GM12891 (cell line): ENCODE measurements at regions not wholly inside any gene's neighbourhood (a gene's known extent, or its start where the extent isn't known, plus 50 kb on each side); places are given as distances from the start of the nearest gene placed in this dataset.

Source experiments
- DNase-seq: peaks from one replicate; pipeline ENCODE4 v3.0.0; 2011; ENCODE audit warnings: low spot score; ENCODE audit not compliant: insufficient read length
- FAIRE-seq: peaks from 2 replicates; lab custom pipeline; 2011; peaks lifted over from hg19 to GRCh38; lab: Jason Lieb, UNC
- PAX5 ChIP-seq: IDR thresholded peaks from 2 replicates; pipeline ENCODE4 v1.6.1; 2011; ENCODE audit warnings: low read length, moderate library complexity, mild to moderate bottlenecking; ENCODE audit not compliant: insufficient read depth, severe bottlenecking
- POLR2A ChIP-seq: IDR thresholded peaks from 2 replicates; pipeline ENCODE4 v1.6.1; 2011; ENCODE audit warnings: low read depth, low read length, control low read depth
- POLR2AphosphoS5 ChIP-seq: IDR thresholded peaks from 2 replicates; pipeline ENCODE4 v1.6.1; 2011; ENCODE audit warnings: low read depth, low read length, control low read depth
- POU2F2 ChIP-seq: IDR thresholded peaks from 2 replicates; pipeline ENCODE4 v1.6.1; 2011; ENCODE audit warnings: low read depth, mild to moderate bottlenecking, control low read depth, low read length, moderate library complexity
- SPI1 ChIP-seq: IDR thresholded peaks from 2 replicates; pipeline ENCODE4 v1.6.1; 2011; ENCODE audit warnings: low read depth, low read length, control low read depth
- TAF1 ChIP-seq: IDR thresholded peaks from 2 replicates; pipeline ENCODE4 v1.6.1; 2011; ENCODE audit warnings: low read depth, low read length, control low read depth

DNA sequence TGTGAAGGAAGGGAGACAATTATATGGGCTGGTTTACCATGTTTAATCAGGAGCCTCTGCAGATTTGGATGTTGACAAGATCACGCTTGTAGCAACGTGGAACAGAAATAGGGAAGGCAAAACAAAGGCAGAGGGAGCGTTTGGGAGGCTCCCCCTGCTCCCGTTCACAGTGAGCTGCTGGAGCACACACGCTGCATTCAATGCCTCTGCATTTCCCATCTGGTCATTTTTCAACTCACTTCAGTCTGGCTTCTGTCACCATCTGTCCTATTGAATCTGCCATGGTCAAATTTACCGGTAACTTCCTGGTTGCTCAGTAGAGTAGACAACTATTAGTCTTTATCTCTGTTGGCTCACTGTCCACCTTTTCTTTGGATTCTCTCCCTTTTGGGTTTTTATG, 91.0 kb downstream of the NHLRC3 start:
- DNase-seq (no peak), FAIRE-seq (no peak)
- no peak for TF ChIP-seq SPI1
- TF ChIP-seq PAX5: no peak
- no peak for TF ChIP-seq POLR2A
- no peak for TF ChIP-seq POLR2AphosphoS5
- no peak for TF ChIP-seq TAF1
- no peak for TF ChIP-seq POU2F2

DNA sequence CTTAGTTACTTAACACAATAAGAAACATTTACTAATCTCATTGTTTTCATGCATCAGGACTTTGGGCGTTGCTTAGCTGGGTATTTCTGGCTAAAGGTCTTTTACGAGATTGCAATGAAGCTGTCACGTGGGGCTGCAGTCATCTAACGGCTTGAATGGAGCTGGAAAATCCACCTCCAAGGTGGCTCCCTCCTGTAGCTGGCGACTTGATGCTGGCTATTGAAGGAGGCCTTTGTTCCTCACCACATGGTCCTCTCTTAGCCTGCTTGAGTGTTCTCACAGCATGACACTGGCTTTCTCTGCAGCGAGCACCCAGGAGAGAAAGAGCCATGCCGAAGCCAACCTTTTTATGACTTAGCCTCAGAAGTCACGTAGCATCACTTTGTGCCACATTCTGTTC, 92.0 kb downstream of the NHLRC3 start:
- no peak for FAIRE-seq
- TF ChIP-seq POLR2A (no peak), PAX5 (no peak), SPI1 (no peak), POLR2AphosphoS5 (no peak)
- no peak for DNase-seq

DNA sequence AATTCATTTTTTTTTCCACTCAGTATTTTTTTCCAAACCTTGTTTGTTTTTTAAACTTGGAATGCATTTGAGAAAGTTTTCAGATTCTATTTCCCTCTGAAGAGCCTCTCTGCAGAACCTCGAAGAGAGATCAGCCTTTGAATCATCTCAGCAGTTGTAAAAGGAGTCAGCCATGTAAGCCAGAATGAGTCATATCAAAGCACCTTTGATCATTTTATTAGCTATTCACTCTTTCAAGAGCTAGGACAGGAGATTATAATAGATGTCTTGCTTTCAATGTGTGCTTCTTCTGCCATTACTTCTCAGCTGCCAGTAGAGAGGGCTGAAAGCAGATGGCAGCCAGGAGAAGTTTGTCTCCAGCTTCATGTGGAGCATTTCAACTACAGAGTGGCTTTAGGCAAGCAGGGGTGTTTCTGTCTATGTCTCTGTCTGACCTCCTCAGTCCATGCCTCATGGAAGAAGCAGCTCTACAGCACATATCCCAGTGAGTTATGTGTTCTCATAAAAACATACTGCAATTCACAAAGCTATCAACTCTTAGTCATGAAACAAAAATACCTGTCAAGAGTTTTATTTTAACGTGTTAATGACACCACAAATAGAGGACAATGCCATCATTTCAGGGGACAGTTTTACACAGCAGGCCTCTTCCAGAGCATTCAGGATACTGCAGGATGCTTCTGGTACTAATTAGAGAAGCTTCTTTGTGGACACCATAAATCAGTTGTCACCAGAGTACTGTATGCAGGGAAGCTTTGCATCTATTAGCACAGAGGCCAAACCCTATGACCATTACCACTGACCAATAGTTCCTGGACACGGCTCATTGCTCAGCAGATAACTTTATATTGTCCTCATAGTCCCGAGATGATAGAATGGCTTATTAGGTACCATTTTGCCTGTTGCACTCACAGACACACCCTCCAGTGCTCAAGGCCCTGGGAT, 94.3 kb downstream of the NHLRC3 start:
- TF ChIP-seq POLR2A (no peak), TAF1 (no peak), SPI1 (no peak), POU2F2 (no peak)
- DNase-seq (no peak), FAIRE-seq (no peak)

DNA sequence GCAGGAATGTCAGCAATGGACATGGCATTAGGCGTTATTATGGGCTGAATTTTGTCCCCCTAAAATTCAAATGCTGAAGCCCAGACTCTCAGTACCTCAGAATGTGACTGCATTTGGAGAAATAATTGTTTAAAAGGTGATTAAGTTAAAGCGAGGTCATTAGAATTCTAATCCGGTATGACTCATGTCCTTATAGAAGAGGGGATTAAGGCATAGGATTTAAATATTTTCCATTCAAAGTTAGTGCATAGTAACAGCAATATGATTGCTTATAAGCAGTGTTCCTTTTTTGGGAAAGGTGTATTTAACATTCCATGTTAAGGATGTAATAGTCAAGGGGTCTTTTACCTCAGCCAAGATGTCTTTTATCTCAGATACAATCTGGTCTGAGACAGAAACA, 95.5 kb downstream of the NHLRC3 start:
- TF ChIP-seq POU2F2: no peak
- no peak for TF ChIP-seq POLR2AphosphoS5
- TF ChIP-seq TAF1: no peak
- TF ChIP-seq SPI1: no peak
- TF ChIP-seq POLR2A: no peak
- TF ChIP-seq PAX5: no peak
- FAIRE-seq: no peak
- no peak for DNase-seq

DNA sequence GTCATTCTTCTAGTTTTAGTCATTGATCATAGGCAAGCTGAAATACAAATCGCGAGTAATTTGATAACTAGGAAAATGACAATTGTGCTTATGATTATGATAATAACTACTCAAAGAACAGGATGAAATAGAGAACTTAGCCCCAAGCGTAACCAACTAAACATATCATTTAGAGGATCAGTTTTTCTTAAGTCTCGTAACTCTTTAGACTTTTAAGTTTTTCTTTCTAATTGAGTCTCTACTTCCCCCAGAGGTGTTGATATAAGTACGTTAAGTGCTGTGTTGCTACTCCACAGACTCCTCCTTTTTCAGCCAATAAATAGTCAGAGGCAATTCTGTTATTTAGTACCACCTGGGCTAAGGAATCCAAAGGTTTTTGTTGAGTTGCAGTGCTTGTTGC, 96.3 kb downstream of the NHLRC3 start:
- FAIRE-seq (no peak), DNase-seq (no peak)
- TF ChIP-seq TAF1 (no peak), POU2F2 (no peak)

DNA sequence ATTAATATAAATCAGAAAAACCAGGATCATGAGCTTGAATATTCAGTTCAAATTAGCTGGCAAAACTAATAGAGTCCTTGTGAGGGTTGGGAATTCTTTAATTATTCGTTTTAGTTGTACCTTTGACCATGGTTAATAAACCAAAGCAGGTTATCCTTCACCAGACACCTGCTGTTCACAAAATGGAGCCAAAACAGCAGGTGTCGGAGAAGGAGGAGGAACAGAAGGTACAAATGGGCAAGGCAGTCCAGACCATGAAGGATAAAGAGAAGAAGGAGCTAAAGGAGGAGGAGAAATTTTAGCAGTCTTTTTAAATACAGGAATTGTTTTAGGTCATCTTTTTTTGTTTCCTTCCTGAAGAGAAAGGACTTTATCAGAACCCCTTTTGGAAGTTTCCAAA, 106.1 kb downstream of the NHLRC3 start:
- no peak for FAIRE-seq
- no peak for TF ChIP-seq POLR2AphosphoS5
- no peak for TF ChIP-seq SPI1
- TF ChIP-seq POLR2A: no peak
- no peak for TF ChIP-seq PAX5
- TF ChIP-seq POU2F2: no peak
- TF ChIP-seq TAF1: no peak
- no peak for DNase-seq

DNA sequence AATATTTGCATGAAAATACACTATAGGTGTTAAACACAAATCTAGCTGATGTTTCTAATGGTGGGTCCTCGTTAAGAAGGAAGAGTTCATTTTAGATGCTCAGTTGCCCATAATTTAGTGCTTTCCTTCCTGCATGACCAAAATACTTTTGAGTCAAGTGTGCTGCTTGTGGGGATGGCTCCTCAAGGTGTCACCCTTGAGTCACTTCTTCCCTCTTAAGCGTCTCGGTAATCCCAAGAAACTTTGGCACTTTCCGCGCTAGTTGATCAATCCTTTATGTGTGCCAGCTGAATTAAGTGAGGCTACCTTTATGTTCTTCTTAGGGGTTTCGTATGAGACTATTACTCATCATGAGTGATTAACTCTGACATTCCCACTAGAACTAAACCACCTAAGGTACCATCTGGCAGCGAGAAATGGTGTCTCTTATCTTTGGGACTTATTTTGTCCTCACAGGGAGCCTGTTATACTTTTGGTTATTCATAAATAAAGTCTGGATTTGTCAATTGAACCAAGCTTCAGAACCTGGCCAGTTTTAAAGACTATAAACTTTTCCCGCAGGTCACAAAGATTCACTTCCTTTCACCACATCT, 106.8 kb downstream of the NHLRC3 start:
- FAIRE-seq: peak; percentile 57
- TF ChIP-seq POLR2AphosphoS5 (no peak), PAX5 (no peak), POU2F2 (no peak), SPI1 (no peak), POLR2A (no peak), TAF1 (no peak)
- peak; percentile 16 for DNase-seq

DNA sequence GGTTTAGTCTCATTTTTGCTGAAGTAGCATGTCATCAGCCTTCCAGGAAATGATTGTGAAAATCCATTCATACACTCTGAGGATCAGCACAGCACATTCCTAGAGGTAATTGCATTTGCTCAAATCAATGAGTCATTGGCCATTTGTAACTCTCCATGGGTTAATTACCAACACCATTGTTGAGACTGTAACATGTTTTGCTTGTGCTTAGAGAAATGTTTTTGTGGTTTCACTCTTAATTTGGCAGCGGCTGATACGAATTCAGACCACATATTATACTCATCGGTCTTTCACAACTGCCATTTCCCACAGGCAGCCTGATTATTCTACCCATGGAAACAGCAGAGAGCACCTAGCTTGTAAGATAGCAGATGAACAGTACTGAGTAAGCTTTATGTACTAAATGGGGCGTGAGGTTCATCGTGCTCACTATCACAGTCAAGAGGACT, 110.3 kb downstream of the NHLRC3 start:
- no peak for FAIRE-seq

DNA sequence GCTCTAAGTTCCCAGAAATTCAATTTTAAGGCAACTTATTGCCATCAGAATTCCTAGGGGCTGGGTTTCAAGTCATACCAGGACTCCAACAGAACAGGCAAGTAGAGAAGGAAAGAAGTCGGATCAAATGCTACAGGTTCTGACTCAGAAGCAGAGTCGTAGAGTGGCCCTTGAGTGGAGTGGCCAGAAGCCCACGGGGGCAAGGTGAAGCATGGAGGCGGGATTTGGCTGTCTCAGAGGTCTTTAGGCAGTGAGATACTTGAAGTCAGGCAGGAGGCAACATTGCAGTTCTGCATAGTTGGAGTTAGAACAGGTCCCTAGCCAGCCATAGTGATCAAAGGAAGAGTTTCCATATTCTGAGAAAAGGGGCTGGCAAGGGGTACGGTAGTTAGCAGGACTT, 111.6 kb downstream of the NHLRC3 start:
- FAIRE-seq: no peak
- no peak for DNase-seq
- TF ChIP-seq POLR2A (no peak), POLR2AphosphoS5 (no peak), POU2F2 (no peak), PAX5 (no peak), SPI1 (no peak), TAF1 (no peak)

More for the DNA sequence above, 110.3 kb downstream of the NHLRC3 start:
- no peak for TF ChIP-seq POLR2A
- TF ChIP-seq POLR2AphosphoS5: no peak
- no peak for TF ChIP-seq SPI1
- no peak for TF ChIP-seq TAF1
- no peak for TF ChIP-seq PAX5
- TF ChIP-seq POU2F2: no peak
- DNase-seq: no peak

DNA sequence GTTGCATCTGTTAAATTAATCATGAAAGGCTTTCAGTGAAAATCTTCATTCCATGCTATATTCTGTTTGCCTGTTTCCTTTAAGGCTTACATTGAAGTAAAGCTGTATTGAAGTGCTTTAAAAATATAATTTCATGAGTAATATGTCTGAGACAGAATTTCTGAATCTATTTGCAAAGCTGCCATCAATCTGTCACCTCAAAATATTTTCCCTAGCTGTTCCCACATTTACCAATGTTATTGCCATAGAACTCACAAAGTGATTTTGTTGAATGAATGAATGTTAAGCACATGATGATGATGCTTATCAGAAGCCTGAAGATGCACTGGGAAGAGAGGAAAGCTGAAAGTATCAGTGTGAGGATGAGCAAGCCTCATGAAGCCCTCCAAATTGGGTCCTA, 115.8 kb downstream of the NHLRC3 start:
- no peak for FAIRE-seq
- TF ChIP-seq POU2F2: no peak
- DNase-seq: no peak

DNA sequence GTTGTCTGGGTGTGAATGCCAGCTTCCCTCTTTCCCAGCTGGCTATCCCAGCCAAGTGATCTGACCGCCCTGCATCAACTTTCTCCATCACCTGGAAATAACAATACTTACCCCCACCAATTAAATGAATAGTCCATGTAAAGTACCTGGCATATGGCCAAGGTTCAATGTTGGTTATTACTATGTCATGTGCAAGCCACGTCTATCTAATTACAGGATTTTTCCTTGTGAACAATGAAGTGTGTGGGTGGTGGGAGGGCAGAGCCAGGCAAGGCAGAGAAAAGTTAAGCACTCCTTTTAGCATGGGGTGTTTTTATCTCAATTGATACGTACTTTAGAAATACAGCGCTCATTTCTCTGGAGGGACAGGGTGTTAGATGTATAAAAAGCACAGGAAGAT, 121.1 kb downstream of the NHLRC3 start:
- DNase-seq: no peak
- TF ChIP-seq POLR2A (no peak), POLR2AphosphoS5 (no peak), SPI1 (no peak), TAF1 (no peak), POU2F2 (no peak), PAX5 (no peak)
- no peak for FAIRE-seq
